K562 (cell line): ENCODE measurements at regions not wholly inside any gene's neighbourhood (a gene's known extent, or its start where the extent isn't known, plus 50 kb on each side); places are given as distances from the start of the nearest gene placed in this dataset.

ENCODE experiments used
- ATAC-seq: fragments of 200-7000 bp; cut with Tn5 transposase; 3 replicates; pipeline ENCODE4 v1.9.1; 2020; ENCODE audit warnings: moderate library complexity
- BruUV-seq: library from RNA; stranded (reverse); fragments of 400-500 nt; replicated peaks from 2 replicates; lab custom pipeline; 2021; lab: Mats Ljungman, UMichigan
- CTCF ChIA-PET: fragments of 300-600 bp; formaldehyde crosslinking; extraction: SDS; loops from one replicate; lab custom pipeline; 2021; ENCODE audit warnings: low intra/inter-chr PET ratio; lab: Yijun Ruan, JAX
- POLR2A ChIA-PET: fragments of 300-600, 350-650 bp; sonication (Branson Sonifier 250); formaldehyde crosslinking; extraction: SDS; loops from one replicate; lab custom pipeline; 2021; ENCODE audit warnings: antibody characterized with exemption, inconsistent platforms; lab: Yijun Ruan, JAX
- DNase-seq, 4 experiments: peaks; one replicate each; pipeline versions ENCODE4 v3.0.0 to v3.0.0-alpha.2; 2011 to 2018; ENCODE audit warnings: low spot score in 3 of 4, mixed read lengths in 3 of 4; ENCODE audit errors: extremely low read depth in 1 of 4
- FAIRE-seq: peaks from 2 replicates; lab custom pipeline; 2011; peaks lifted over from hg19 to GRCh38; lab: Jason Lieb, UNC
- H2AFZ ChIP-seq: 2 replicates; pipeline ENCODE4 v1.6.0; 2011; ENCODE audit warnings: low read depth, low read length, control low read depth, inconsistent platforms
- H3K27ac ChIP-seq: fragments of 200-600 bp; 3 replicates; pipeline ENCODE4 v1.8.0; 2011; ENCODE audit warnings: low read depth, mild to moderate bottlenecking, control low read depth, inconsistent platforms, low read length, moderate library complexity, mixed read lengths; ENCODE audit errors: extremely low read depth
- H3K27me3 ChIP-seq, 2 experiments: fragments of 300-600 bp in 1 of 2; 2 replicates in 1 of 2; 3 replicates in 1 of 2; pipeline versions ENCODE4 v1.6.0 to v1.8.0; 2011; ENCODE audit warnings: inconsistent platforms in 2 of 2, low read length in 2 of 2, mild to moderate bottlenecking in 1 of 2, mixed read lengths in 1 of 2, moderate library complexity in 1 of 2; ENCODE audit not compliant: control insufficient read depth in 2 of 2, insufficient read depth in 2 of 2
- H3K36me3 ChIP-seq: fragments of 300-600 bp; 3 replicates; pipeline ENCODE4 v1.8.0; 2011; ENCODE audit warnings: mild to moderate bottlenecking, low read length, inconsistent platforms; ENCODE audit not compliant: control insufficient read depth, insufficient read depth
- H3K4me1 ChIP-seq, 2 experiments: fragments of 200-600 bp in 1 of 2; replicated peaks in 1 of 2; 2 replicates in 1 of 2; 3 replicates in 1 of 2; pipeline versions ENCODE4 v1.5.1 to v1.8.0; 2011; ENCODE audit warnings: inconsistent platforms in 2 of 2, low read length in 2 of 2, mild to moderate bottlenecking in 1 of 2, mixed read lengths in 1 of 2, moderate library complexity in 1 of 2; ENCODE audit not compliant: control insufficient read depth in 2 of 2, insufficient read depth in 2 of 2
- H3K4me2 ChIP-seq: 2 replicates; pipeline ENCODE4 v1.6.1; 2011; ENCODE audit warnings: low read length, control low read depth, inconsistent platforms, mixed read lengths; ENCODE audit not compliant: insufficient read depth
- H3K4me3 ChIP-seq: fragments of 200-600 bp; sonication (generic), shearing (Covaris generic); 2 replicates; pipeline ENCODE4 v1.5.1; 2016; ENCODE audit warnings: control low read depth, inconsistent platforms
- H3K79me2 ChIP-seq: fragments of 200-600 bp; 3 replicates; pipeline ENCODE4 v1.8.0; 2011; ENCODE audit warnings: low read length, inconsistent platforms; ENCODE audit not compliant: control insufficient read depth, insufficient read depth
- H3K9ac ChIP-seq, 2 experiments: 2 replicates each; pipeline versions ENCODE4 v1.6.0 to v1.6.1; 2011; ENCODE audit warnings: low read depth in 2 of 2, low read length in 2 of 2, control low read depth in 1 of 2, inconsistent platforms in 1 of 2, mild to moderate bottlenecking in 1 of 2, mixed read lengths in 1 of 2; ENCODE audit not compliant: insufficient read depth in 1 of 2
- H3K9me1 ChIP-seq: one replicate; pipeline ENCODE4 v1.6.0; 2011; ENCODE audit warnings: inconsistent platforms, mild to moderate bottlenecking, low read length, moderate library complexity; ENCODE audit not compliant: control insufficient read depth, insufficient read depth
- H3K9me3 ChIP-seq: replicated peaks from 2 replicates; pipeline ENCODE4 v1.5.1; 2011; ENCODE audit warnings: low read depth, low read length, inconsistent platforms; ENCODE audit not compliant: control insufficient read depth, insufficient read depth
- H4K20me1 ChIP-seq: replicated peaks from 2 replicates; pipeline ENCODE4 v1.6.1; 2011; ENCODE audit warnings: low read length, inconsistent platforms, mixed read lengths; ENCODE audit not compliant: control insufficient read depth, insufficient read depth
- CBX2 ChIP-seq: fragments of 200-600 bp; sonication (generic); IDR thresholded peaks from one replicate; pipeline ENCODE4 v1.6.1; 2012; ENCODE audit warnings: mild to moderate bottlenecking, low read length, inconsistent platforms; ENCODE audit not compliant: insufficient read depth, poor library complexity, severe bottlenecking
- COPS2 ChIP-seq: fragments of 450-650 bp; conservative IDR thresholded peaks from 2 replicates; pipeline ENCODE4 v1.6.1; 2016; ENCODE audit warnings: mild to moderate bottlenecking, moderate library complexity
- HES1 ChIP-seq: fragments of 450-650 bp; IDR thresholded peaks from 2 replicates; pipeline ENCODE4 v1.6.1; 2016; ENCODE audit warnings: low read depth, mild to moderate bottlenecking, moderate library complexity
- ZNF311 ChIP-seq: fragments of 250-450 bp; sonication (Bioruptor Pico); IDR thresholded peaks from 2 replicates; pipeline ENCODE4 v1.4.0; 2020; ENCODE audit warnings: mild to moderate bottlenecking, moderate library complexity
- ZNF695 ChIP-seq: fragments of 450-650 bp; formaldehyde crosslinking; IDR thresholded peaks from 2 replicates; pipeline ENCODE4 v1.4.0; 2020; ENCODE audit warnings: mild to moderate bottlenecking, moderate library complexity
- WGBS: fragments of 100-300 bp; shearing (Covaris generic); methylation state at CpG from one replicate; pipeline ENCODE4 v1.1.6; 2016; ENCODE audit warnings: low coverage, mixed read lengths; ENCODE audit not compliant: insufficient coverage; ENCODE audit errors: missing lambda C conversion rate; 5-methylcytosine and 5-hydroxymethylcytosine counted together
- in situ Hi-C: fragments of 300-500 bp; cut with MboI; formaldehyde crosslinking; loops from 4 replicates; pipeline ENCODE4 v1.15.0; 2018; ENCODE audit warnings: inconsistent platforms, mixed read lengths
- intact Hi-C: fragments of 100-400 bp; cut with micrococcal nuclease; formaldehyde crosslinking; loops from 2 replicates; pipeline ENCODE4 v1.14.2; 2022

- intact Hi-C loops, result no loop called here
- Histone ChIP-seq H4K20me1 (no peaks in the 10 kb centered on the region), H3K4me3 (no peak overlapping the region), H2AFZ (no peak overlapping the region), H3K9me3 (0 out of 2 replicates have a peak, but pooled peaks cover 2% of the 10 kb centered on the region), H3K36me3 (no peaks in the 10 kb centered on the region), H3K9ac (no peak overlapping the region), H3K4me1 (no peaks in the 10 kb centered on the region), H3K9me1 (no peaks in the 10 kb centered on the region), H3K27ac (no peak overlapping the region), H3K27me3 (no peaks in the 10 kb centered on the region), H3K79me2 (no peaks in the 10 kb centered on the region), H3K4me2 (no peak overlapping the region)
- WGBS, result 2% methylated on average over 3 of the region's 3 CpGs
- DNase-seq (no peak), ATAC-seq (no peak), FAIRE-seq (no peak)
- in situ Hi-C loops, result no loop called here
- no TSS peak for BruUV-seq
- POLR2A ChIA-PET, result no interaction called here
- CTCF ChIA-PET, result no interaction called here
- TF ChIP-seq ZNF311 (peak; percentile 54; the same call in 1 of the 2 replicates), ZNF695 (no peak), COPS2 (no peak)
Observed at GRCh38 chr3:30231277-30232141, 374.9 kb upstream of the TGFBR2 start.

- ChIA-PET CTCF (no interaction called here), POLR2A (no interaction called here)
- no TSS peak for BruUV-seq
- Histone ChIP-seq H3K9ac (no peak overlapping the region), H3K9me1 (no peaks in the 10 kb centered on the region), H3K4me1 (no peaks in the 10 kb centered on the region), H4K20me1 (no peaks in the 10 kb centered on the region), H2AFZ (no peak overlapping the region), H3K9me3 (0 out of 2 replicates have a peak, but pooled peaks cover 2% of the 10 kb centered on the region), H3K36me3 (no peaks in the 10 kb centered on the region), H3K27ac (no peak overlapping the region), H3K4me3 (no peak overlapping the region), H3K79me2 (no peaks in the 10 kb centered on the region), H3K27me3 (no peaks in the 10 kb centered on the region), H3K4me2 (no peak overlapping the region)
- WGBS, result 2% methylated on average over 5 of the region's 5 CpGs
- in situ Hi-C loops, result no loop called here
- ATAC-seq, result no peak
- intact Hi-C loops, result no loop called here
- no peak for FAIRE-seq
- DNase-seq, result no peak
- TF ChIP-seq HES1, result no peak
- TF ChIP-seq ZNF311, result peak; percentile 12; the same call in 1 of the 2 replicates
- no peak for TF ChIP-seq CBX2
Observed at GRCh38 chr3:30232142-30232541, 374.3 kb upstream of the TGFBR2 start.
